ENCODE measurements at regions not wholly inside any gene's neighbourhood (a gene's known extent, or its start where the extent isn't known, plus 50 kb on each side); places are given as distances from the start of the nearest gene placed in this dataset.

DNA sequence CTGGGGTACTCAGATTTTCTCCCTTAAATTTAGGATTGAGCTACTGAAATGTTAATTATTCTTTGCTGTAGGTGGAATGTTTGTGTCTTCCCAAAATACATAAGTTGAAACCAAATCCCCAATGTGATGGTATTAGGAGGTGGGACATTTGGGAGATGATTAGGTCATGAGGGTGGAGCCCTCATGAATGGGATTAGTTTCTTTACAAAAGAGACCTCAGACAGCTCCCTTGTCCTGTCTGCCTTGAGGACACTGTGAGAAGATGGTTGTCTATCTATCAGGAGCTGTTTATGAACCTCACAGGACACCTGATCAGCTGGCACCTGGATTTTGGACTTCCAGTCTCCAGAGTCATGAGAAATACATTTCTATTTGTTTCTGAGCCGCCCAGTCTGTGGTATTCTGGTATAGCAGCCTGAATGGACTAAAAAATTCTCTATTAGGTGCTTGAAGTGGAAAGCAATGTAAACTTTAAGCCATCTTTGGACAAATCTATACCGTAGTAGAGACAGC is 99.2 kb upstream of the UXS1 start:
- TF ChIP-seq, protein P1, sequence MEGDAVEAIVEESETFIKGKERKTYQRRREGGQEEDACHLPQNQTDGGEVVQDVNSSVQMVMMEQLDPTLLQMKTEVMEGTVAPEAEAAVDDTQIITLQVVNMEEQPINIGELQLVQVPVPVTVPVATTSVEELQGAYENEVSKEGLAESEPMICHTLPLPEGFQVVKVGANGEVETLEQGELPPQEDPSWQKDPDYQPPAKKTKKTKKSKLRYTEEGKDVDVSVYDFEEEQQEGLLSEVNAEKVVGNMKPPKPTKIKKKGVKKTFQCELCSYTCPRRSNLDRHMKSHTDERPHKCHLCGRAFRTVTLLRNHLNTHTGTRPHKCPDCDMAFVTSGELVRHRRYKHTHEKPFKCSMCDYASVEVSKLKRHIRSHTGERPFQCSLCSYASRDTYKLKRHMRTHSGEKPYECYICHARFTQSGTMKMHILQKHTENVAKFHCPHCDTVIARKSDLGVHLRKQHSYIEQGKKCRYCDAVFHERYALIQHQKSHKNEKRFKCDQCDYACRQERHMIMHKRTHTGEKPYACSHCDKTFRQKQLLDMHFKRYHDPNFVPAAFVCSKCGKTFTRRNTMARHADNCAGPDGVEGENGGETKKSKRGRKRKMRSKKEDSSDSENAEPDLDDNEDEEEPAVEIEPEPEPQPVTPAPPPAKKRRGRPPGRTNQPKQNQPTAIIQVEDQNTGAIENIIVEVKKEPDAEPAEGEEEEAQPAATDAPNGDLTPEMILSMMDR (IDR thresholded peaks at IDR 0.05; ENCODE audit: borderline replicate concordance, extremely low read depth, low read length, poor library complexity, severe bottlenecking), result no peak
- no peak for TF ChIP-seq EZH2 (IDR thresholded peaks at IDR 0.05; ENCODE audit: borderline replicate concordance, low read depth, low read length, severe bottlenecking)
